WTC11 (cell line): ENCODE measurements at regions not wholly inside any gene's neighbourhood (a gene's known extent, or its start where the extent isn't known, plus 50 kb on each side); places are given as distances from the start of the nearest gene placed in this dataset.

Source experiments
- ATAC-seq: fragments of 200-7000 bp; cut with Tn5 transposase; 2 replicates; pipeline ENCODE4 v1.10.0; 2021; ENCODE audit warnings: mild to moderate bottlenecking, moderate library complexity
- CTCF ChIA-PET: fragments of 300-600 bp; sonication (Branson Sonifier 250); formaldehyde crosslinking; loops from one replicate; lab custom pipeline; 2021; ENCODE audit warnings: antibody characterized with exemption; lab: Charles Lee
- POLR2A ChIA-PET: fragments of 350-600 bp; sonication (Branson Sonifier 250); formaldehyde crosslinking; loops from one replicate; lab custom pipeline; 2021; ENCODE audit warnings: antibody characterized with exemption; lab: Charles Lee
- DNase-seq: peaks from one replicate; pipeline ENCODE4 v3.0.0; 2021; ENCODE audit warnings: low spot score
- H3K27ac Mint-ChIP-seq: 2 replicates; pipeline ENCODE4 v1.8.0; 2021; ENCODE audit warnings: mixed read lengths
- H3K27me3 Mint-ChIP-seq: 2 replicates; pipeline ENCODE4 v1.8.0; 2021; ENCODE audit warnings: low read depth, mild to moderate bottlenecking, moderate library complexity, mixed read lengths
- H3K36me3 Mint-ChIP-seq: 2 replicates; pipeline ENCODE4 v1.8.0; 2021; ENCODE audit warnings: mixed read lengths
- H3K4me1 Mint-ChIP-seq: 2 replicates; pipeline ENCODE4 v1.8.0; 2022; ENCODE audit warnings: mixed read lengths
- H3K4me3 Mint-ChIP-seq: 2 replicates; pipeline ENCODE4 v1.8.0; 2021; ENCODE audit warnings: mild to moderate bottlenecking, moderate library complexity, mixed read lengths
- H3K9me3 Mint-ChIP-seq: 2 replicates; pipeline ENCODE4 v1.8.0; 2021; ENCODE audit warnings: mixed read lengths
- ATF3 ChIP-seq: sonication (generic); formaldehyde crosslinking; conservative IDR thresholded peaks from 2 replicates; pipeline ENCODE4 v1.8.1; 2022; ENCODE audit warnings: mild to moderate bottlenecking, missing genetic modification reagents
- CREM ChIP-seq: sonication (generic); formaldehyde crosslinking; IDR thresholded peaks from 2 replicates; pipeline ENCODE4 v1.8.1; 2022; ENCODE audit warnings: mild to moderate bottlenecking, missing genetic modification reagents, moderate library complexity
- FOXJ3 ChIP-seq: sonication (generic); formaldehyde crosslinking; IDR thresholded peaks from 2 replicates; pipeline ENCODE4 v1.9.0; 2021; ENCODE audit warnings: missing genetic modification reagents, mild to moderate bottlenecking, borderline replicate concordance
- FOXP1 ChIP-seq: sonication (generic); formaldehyde crosslinking; IDR thresholded peaks from 2 replicates; pipeline ENCODE4 v1.8.0; 2022; ENCODE audit warnings: missing genetic modification reagents, mild to moderate bottlenecking, moderate library complexity, borderline replicate concordance
- GRHL2 ChIP-seq: fragments of 250-450 bp; sonication (Bioruptor Pico); IDR thresholded peaks from 2 replicates; pipeline ENCODE4 v1.8.0; 2022; ENCODE audit warnings: mild to moderate bottlenecking, moderate library complexity; ENCODE audit not compliant: insufficient replicate concordance, severe bottlenecking
- IRF1 ChIP-seq: sonication (generic); formaldehyde crosslinking; IDR thresholded peaks from 2 replicates; pipeline ENCODE4 v1.8.0; 2023; ENCODE audit warnings: missing genetic modification reagents
- JAZF1 ChIP-seq: fragments of 250-450 bp; sonication (Bioruptor Pico); IDR thresholded peaks from 2 replicates; pipeline ENCODE4 v1.9.0; 2021; ENCODE audit warnings: moderate library complexity, mild to moderate bottlenecking, inconsistent platforms
- MAX ChIP-seq: sonication (generic); formaldehyde crosslinking; IDR thresholded peaks from 2 replicates; pipeline ENCODE4 v1.8.0; 2022; ENCODE audit warnings: mild to moderate bottlenecking, missing genetic modification reagents
- MLX ChIP-seq: sonication (generic); formaldehyde crosslinking; IDR thresholded peaks from 2 replicates; pipeline ENCODE4 v1.8.1; 2023; ENCODE audit warnings: mild to moderate bottlenecking, missing genetic modification reagents, moderate library complexity
- NR1H2 ChIP-seq: sonication (generic); formaldehyde crosslinking; IDR thresholded peaks from 2 replicates; pipeline ENCODE4 v1.9.0; 2021; ENCODE audit warnings: mild to moderate bottlenecking, moderate library complexity, missing genetic modification reagents
- NR2C2 ChIP-seq: sonication (generic); formaldehyde crosslinking; IDR thresholded peaks from 2 replicates; pipeline ENCODE4 v1.8.0; 2022; ENCODE audit warnings: mild to moderate bottlenecking, missing genetic modification reagents
- PRRX2 ChIP-seq: fragments of 250-450 bp; sonication (Bioruptor Pico); IDR thresholded peaks from 2 replicates; pipeline ENCODE4 v1.8.0; 2021; ENCODE audit warnings: mild to moderate bottlenecking
- RELA ChIP-seq: sonication (generic); formaldehyde crosslinking; IDR thresholded peaks from 2 replicates; pipeline ENCODE4 v1.8.1; 2022; ENCODE audit warnings: missing genetic modification reagents, mild to moderate bottlenecking, borderline replicate concordance
- SMAD3 ChIP-seq: sonication (generic); formaldehyde crosslinking; IDR thresholded peaks from 2 replicates; pipeline ENCODE4 v1.8.0; 2022; ENCODE audit warnings: missing genetic modification reagents, mild to moderate bottlenecking, borderline replicate concordance
- TCF7 ChIP-seq: sonication (generic); formaldehyde crosslinking; IDR thresholded peaks from 2 replicates; pipeline ENCODE4 v1.8.0; 2022; ENCODE audit warnings: mild to moderate bottlenecking, low read depth, missing genetic modification reagents, moderate library complexity
- ZBTB21 ChIP-seq: sonication (generic); formaldehyde crosslinking; IDR thresholded peaks from 2 replicates; pipeline ENCODE4 v1.8.1; 2023; ENCODE audit warnings: mild to moderate bottlenecking, missing genetic modification reagents, borderline replicate concordance
- ZNF219 ChIP-seq: sonication (generic); formaldehyde crosslinking; IDR thresholded peaks from 2 replicates; pipeline ENCODE4 v1.8.0; 2023; ENCODE audit warnings: missing genetic modification reagents, mild to moderate bottlenecking, borderline replicate concordance
- ZNF317 ChIP-seq: sonication (generic); formaldehyde crosslinking; IDR thresholded peaks from 2 replicates; pipeline ENCODE4 v1.8.1; 2023; ENCODE audit warnings: low read depth, mild to moderate bottlenecking, moderate library complexity, missing genetic modification reagents, borderline replicate concordance
- ZNF512 ChIP-seq: sonication (generic); formaldehyde crosslinking; IDR thresholded peaks from 2 replicates; pipeline ENCODE4 v1.8.1; 2022; ENCODE audit warnings: missing genetic modification reagents, borderline replicate concordance
- TF ChIP-seq, protein P1 (sequence below): sonication (generic); formaldehyde crosslinking; IDR thresholded peaks from 2 replicates; pipeline ENCODE4 v1.8.1; 2022; ENCODE audit warnings: mild to moderate bottlenecking, missing genetic modification reagents, moderate library complexity, borderline replicate concordance
- TF ChIP-seq, protein P2 (sequence below): sonication (generic); formaldehyde crosslinking; conservative IDR thresholded peaks from 2 replicates; pipeline ENCODE4 v1.8.1; 2023; ENCODE audit warnings: mild to moderate bottlenecking, low read depth, missing genetic modification reagents, moderate library complexity
- TF ChIP-seq, protein P3 (sequence below): fragments of 250-450 bp; sonication (Bioruptor Pico); IDR thresholded peaks from 2 replicates; pipeline ENCODE4 v1.8.0; 2021; ENCODE audit warnings: mild to moderate bottlenecking
- TF ChIP-seq, protein P4 (sequence below): sonication (generic); formaldehyde crosslinking; IDR thresholded peaks from 2 replicates; pipeline ENCODE4 v1.8.0; 2022; ENCODE audit warnings: mild to moderate bottlenecking, missing genetic modification reagents

GRCh38 chr4:79078339-79078738, 139.1 kb upstream of the PAQR3 start (continued):
- TF ChIP-seq MLX (CRISPR knock-in tag) (no peak), JAZF1 (CRISPR knock-in tag) (no peak), ZNF512 (CRISPR knock-in tag) (no peak), SMAD3 (CRISPR knock-in tag) (no peak), PRRX2 (CRISPR knock-in tag) (no peak), FOXJ3 (CRISPR knock-in tag) (no peak), MAX (CRISPR knock-in tag) (no peak)

DNA sequence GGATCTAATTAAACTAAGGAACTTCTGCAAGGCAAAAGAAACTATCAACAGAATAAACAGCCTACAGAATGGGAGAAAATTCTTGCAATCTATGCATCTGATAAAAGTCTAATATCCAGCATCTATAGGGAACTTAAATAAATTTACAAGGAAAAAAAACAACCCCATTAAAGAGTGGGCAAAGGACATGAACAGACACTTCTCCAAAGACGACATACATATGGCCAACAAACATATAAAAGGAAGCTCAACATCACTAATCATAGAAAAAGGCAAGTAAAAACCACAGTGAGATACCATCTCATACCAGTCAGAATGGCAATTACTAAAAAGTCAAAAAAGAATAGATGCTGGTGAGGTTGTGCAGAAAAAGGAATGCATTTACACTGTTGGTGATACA, 134.8 kb upstream of the PAQR3 start:
- no peak for ATAC-seq
- Mint-ChIP-seq H3K4me3 (no peak overlapping the region), H3K9me3 (peaks cover 27% of the 10 kb centered on the region), H3K27ac (no peak overlapping the region), H3K36me3 (no peaks in the 10 kb centered on the region; the same call in none of the 2 replicates), H3K4me1 (no peaks in the 10 kb centered on the region), H3K27me3 (no peaks in the 10 kb centered on the region)
- POLR2A ChIA-PET: no interaction called here
- DNase-seq: no peak
- TF ChIP-seq, protein P1, sequence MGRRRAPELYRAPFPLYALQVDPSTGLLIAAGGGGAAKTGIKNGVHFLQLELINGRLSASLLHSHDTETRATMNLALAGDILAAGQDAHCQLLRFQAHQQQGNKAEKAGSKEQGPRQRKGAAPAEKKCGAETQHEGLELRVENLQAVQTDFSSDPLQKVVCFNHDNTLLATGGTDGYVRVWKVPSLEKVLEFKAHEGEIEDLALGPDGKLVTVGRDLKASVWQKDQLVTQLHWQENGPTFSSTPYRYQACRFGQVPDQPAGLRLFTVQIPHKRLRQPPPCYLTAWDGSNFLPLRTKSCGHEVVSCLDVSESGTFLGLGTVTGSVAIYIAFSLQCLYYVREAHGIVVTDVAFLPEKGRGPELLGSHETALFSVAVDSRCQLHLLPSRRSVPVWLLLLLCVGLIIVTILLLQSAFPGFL: no peak
- TF ChIP-seq NR1H2 (CRISPR knock-in tag): no peak
- TF ChIP-seq IRF1 (CRISPR knock-in tag): no peak
- TF ChIP-seq GRHL2: no peak
- no peak for TF ChIP-seq TCF7 (CRISPR knock-in tag)
- TF ChIP-seq MLX (CRISPR knock-in tag): no peak
- CTCF ChIA-PET: no interaction called here

DNA sequence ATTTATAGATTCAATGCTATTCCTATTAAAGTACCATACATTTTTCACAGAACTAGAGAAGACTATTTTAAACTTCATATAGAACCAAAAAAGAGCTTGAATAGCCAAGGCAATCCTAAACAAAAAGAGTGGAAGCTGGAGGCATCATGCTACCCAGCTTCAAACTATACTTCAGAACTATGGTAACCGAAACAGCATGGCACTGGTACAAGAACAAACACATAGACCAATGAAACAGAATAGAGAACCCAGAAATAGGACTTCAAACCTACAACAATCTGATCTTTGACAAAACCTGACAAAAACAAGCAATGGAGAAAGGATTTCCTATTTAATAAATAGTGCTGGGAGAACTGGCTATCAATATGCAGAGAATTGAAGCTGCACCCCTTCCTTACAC, 134.2 kb upstream of the PAQR3 start:
- ChIA-PET CTCF (no interaction called here), POLR2A (no interaction called here)
- Mint-ChIP-seq H3K4me1 (no peaks in the 10 kb centered on the region), H3K4me3 (no peak overlapping the region), H3K36me3 (no peaks in the 10 kb centered on the region; the same call in none of the 2 replicates), H3K9me3 (peaks cover 27% of the 10 kb centered on the region), H3K27ac (no peak overlapping the region), H3K27me3 (no peaks in the 10 kb centered on the region)
- no peak for DNase-seq
- no peak for ATAC-seq
- TF ChIP-seq ZNF219 (CRISPR knock-in tag) (no peak), ZNF317 (CRISPR knock-in tag) (no peak), FOXJ3 (CRISPR knock-in tag) (no peak), ZBTB21 (CRISPR knock-in tag) (no peak), CREM (no peak), NR2C2 (no peak), FOXP1 (CRISPR knock-in tag) (no peak), RELA (CRISPR knock-in tag) (no peak), PRRX2 (CRISPR knock-in tag) (no peak), ATF3 (CRISPR knock-in tag) (no peak)
- TF ChIP-seq, protein P2, sequence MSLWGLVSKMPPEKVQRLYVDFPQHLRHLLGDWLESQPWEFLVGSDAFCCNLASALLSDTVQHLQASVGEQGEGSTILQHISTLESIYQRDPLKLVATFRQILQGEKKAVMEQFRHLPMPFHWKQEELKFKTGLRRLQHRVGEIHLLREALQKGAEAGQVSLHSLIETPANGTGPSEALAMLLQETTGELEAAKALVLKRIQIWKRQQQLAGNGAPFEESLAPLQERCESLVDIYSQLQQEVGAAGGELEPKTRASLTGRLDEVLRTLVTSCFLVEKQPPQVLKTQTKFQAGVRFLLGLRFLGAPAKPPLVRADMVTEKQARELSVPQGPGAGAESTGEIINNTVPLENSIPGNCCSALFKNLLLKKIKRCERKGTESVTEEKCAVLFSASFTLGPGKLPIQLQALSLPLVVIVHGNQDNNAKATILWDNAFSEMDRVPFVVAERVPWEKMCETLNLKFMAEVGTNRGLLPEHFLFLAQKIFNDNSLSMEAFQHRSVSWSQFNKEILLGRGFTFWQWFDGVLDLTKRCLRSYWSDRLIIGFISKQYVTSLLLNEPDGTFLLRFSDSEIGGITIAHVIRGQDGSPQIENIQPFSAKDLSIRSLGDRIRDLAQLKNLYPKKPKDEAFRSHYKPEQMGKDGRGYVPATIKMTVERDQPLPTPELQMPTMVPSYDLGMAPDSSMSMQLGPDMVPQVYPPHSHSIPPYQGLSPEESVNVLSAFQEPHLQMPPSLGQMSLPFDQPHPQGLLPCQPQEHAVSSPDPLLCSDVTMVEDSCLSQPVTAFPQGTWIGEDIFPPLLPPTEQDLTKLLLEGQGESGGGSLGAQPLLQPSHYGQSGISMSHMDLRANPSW: no peak
- TF ChIP-seq, protein P3, sequence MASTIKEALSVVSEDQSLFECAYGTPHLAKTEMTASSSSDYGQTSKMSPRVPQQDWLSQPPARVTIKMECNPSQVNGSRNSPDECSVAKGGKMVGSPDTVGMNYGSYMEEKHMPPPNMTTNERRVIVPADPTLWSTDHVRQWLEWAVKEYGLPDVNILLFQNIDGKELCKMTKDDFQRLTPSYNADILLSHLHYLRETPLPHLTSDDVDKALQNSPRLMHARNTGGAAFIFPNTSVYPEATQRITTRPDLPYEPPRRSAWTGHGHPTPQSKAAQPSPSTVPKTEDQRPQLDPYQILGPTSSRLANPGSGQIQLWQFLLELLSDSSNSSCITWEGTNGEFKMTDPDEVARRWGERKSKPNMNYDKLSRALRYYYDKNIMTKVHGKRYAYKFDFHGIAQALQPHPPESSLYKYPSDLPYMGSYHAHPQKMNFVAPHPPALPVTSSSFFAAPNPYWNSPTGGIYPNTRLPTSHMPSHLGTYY (CRISPR knock-in tag): no peak
- TF ChIP-seq, protein P4, sequence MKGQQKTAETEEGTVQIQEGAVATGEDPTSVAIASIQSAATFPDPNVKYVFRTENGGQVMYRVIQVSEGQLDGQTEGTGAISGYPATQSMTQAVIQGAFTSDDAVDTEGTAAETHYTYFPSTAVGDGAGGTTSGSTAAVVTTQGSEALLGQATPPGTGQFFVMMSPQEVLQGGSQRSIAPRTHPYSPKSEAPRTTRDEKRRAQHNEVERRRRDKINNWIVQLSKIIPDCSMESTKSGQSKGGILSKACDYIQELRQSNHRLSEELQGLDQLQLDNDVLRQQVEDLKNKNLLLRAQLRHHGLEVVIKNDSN (CRISPR knock-in tag): no peak
